ENCODE measurements at regions not wholly inside any gene's neighbourhood (a gene's known extent, or its start where the extent isn't known, plus 50 kb on each side); places are given as distances from the start of the nearest gene placed in this dataset.

- no peak for TF ChIP-seq CTCF (IDR thresholded peaks at IDR 0.05; ENCODE audit: low read depth, low read length, poor library complexity, severe bottlenecking)
- TF ChIP-seq EZH2phosphoT487 (IDR thresholded peaks at IDR 0.05; ENCODE audit: borderline replicate concordance, low read length) = no peak
These were observed 227.2 kb downstream of the OLFM4 start for GRCh38 chr13:53255795-53256194.
